T follicular helper cell (primary cell): ENCODE measurements at regions not wholly inside any gene's neighbourhood (a gene's known extent, or its start where the extent isn't known, plus 50 kb on each side); places are given as distances from the start of the nearest gene placed in this dataset.

ENCODE experiments used
- DNase-seq: peaks from one replicate; pipeline ENCODE4 v3.0.0-alpha.2; 2020; ENCODE audit warnings: low read depth

GRCh38 chr19:31804668-31805067 lies 455.4 kb upstream of the TSHZ3 start:
- no peak for DNase-seq

GRCh38 chr19:31810536-31811109 lies 461.4 kb upstream of the TSHZ3 start:
- no peak for DNase-seq

GRCh38 chr19:31817971-31818797 lies 468.9 kb upstream of the TSHZ3 start:
- DNase-seq, result no peak

GRCh38 chr19:31818798-31819105 lies 469.5 kb upstream of the TSHZ3 start:
- no peak for DNase-seq

- DNase-seq, result no peak
These were observed 470.6 kb upstream of the TSHZ3 start for GRCh38 chr19:31819837-31820236.

- DNase-seq, result no peak
These were observed 472.1 kb upstream of the TSHZ3 start for GRCh38 chr19:31821346-31821745.

GRCh38 chr19:31825134-31826094 lies 476.2 kb upstream of the TSHZ3 start:
- no peak for DNase-seq

GRCh38 chr19:31826325-31826724 lies 477.1 kb upstream of the TSHZ3 start:
- DNase-seq, result no peak

- DNase-seq, result no peak
These were observed 482.4 kb upstream of the TSHZ3 start for GRCh38 chr19:31831421-31832175.

GRCh38 chr19:31832176-31832548 lies 482.9 kb upstream of the TSHZ3 start:
- no peak for DNase-seq

GRCh38 chr19:31834070-31834469 lies 484.8 kb upstream of the TSHZ3 start:
- DNase-seq, result no peak

GRCh38 chr19:31838163-31838815 lies 489.1 kb upstream of the TSHZ3 start:
- DNase-seq, result no peak

GRCh38 chr19:31840371-31840770 lies 491.1 kb upstream of the TSHZ3 start:
- no peak for DNase-seq

GRCh38 chr19:31841755-31842154 lies 492.5 kb upstream of the TSHZ3 start:
- no peak for DNase-seq

GRCh38 chr19:31863122-31863521 lies 482.3 kb upstream of the ZNF507 start:
- DNase-seq, result no peak

- no peak for DNase-seq
These were observed 471.1 kb upstream of the ZNF507 start for GRCh38 chr19:31874313-31874712.

GRCh38 chr19:31875591-31875990 lies 469.8 kb upstream of the ZNF507 start:
- no peak for DNase-seq

GRCh38 chr19:31880283-31880682 lies 465.1 kb upstream of the ZNF507 start:
- no peak for DNase-seq

- DNase-seq, result no peak
These were observed 463.4 kb upstream of the ZNF507 start for GRCh38 chr19:31881988-31882387.

- no peak for DNase-seq
These were observed 462.7 kb upstream of the ZNF507 start for GRCh38 chr19:31882709-31883108.

- no peak for DNase-seq
These were observed 462.0 kb upstream of the ZNF507 start for GRCh38 chr19:31883296-31883990.
